Glutamatergic neuron (in vitro differentiated cells): ENCODE measurements at regions not wholly inside any gene's neighbourhood (a gene's known extent, or its start where the extent isn't known, plus 50 kb on each side); places are given as distances from the start of the nearest gene placed in this dataset.

Experiments used
- DNase-seq: peaks from one replicate; pipeline ENCODE4 v3.0.0; 2022
- H3K27ac Mint-ChIP-seq: one replicate; pipeline ENCODE4 v1.8.0; 2020; ENCODE audit warnings: mild to moderate bottlenecking, mixed read lengths, inconsistent platforms; ENCODE audit not compliant: unreplicated experiment
- H3K27me3 Mint-ChIP-seq: one replicate; pipeline ENCODE4 v1.8.0; 2020; ENCODE audit warnings: mild to moderate bottlenecking, moderate library complexity, mixed read lengths, inconsistent platforms; ENCODE audit not compliant: unreplicated experiment
- H3K36me3 Mint-ChIP-seq: one replicate; pipeline ENCODE4 v1.8.0; 2020; ENCODE audit warnings: mild to moderate bottlenecking, mixed read lengths, inconsistent platforms; ENCODE audit not compliant: unreplicated experiment
- H3K4me1 Mint-ChIP-seq: one replicate; pipeline ENCODE4 v1.8.0; 2020; ENCODE audit warnings: mild to moderate bottlenecking, low read depth, mixed read lengths, inconsistent platforms; ENCODE audit not compliant: unreplicated experiment
- H3K4me3 Mint-ChIP-seq: one replicate; pipeline ENCODE4 v1.8.0; 2020; ENCODE audit warnings: mild to moderate bottlenecking, mixed read lengths, inconsistent platforms; ENCODE audit not compliant: unreplicated experiment
- H3K9me3 Mint-ChIP-seq: one replicate; pipeline ENCODE4 v1.8.0; 2020; ENCODE audit warnings: mild to moderate bottlenecking, moderate library complexity, mixed read lengths, inconsistent platforms; ENCODE audit not compliant: unreplicated experiment
- CTCF ChIP-seq: fragments of 200-600 bp; sonication (generic); IDR thresholded peaks from one replicate; pipeline ENCODE4 v1.5.0; 2021; ENCODE audit not compliant: partially characterized antibody, unreplicated experiment

GRCh38 chr6:816510-817084, 123.7 kb upstream of the EXOC2 start:
- peaks cover 2% of the 10 kb centered on the region for H3K27me3 Mint-ChIP-seq
- no peaks in the 10 kb centered on the region for H3K36me3 Mint-ChIP-seq
- no peak for TF ChIP-seq CTCF
- H3K9me3 Mint-ChIP-seq = no peaks in the 10 kb centered on the region
- H3K4me3 Mint-ChIP-seq = no peak overlapping the region
- DNase-seq = no peak
- no peaks in the 10 kb centered on the region for H3K4me1 Mint-ChIP-seq
- no peak overlapping the region for H3K27ac Mint-ChIP-seq

DNA sequence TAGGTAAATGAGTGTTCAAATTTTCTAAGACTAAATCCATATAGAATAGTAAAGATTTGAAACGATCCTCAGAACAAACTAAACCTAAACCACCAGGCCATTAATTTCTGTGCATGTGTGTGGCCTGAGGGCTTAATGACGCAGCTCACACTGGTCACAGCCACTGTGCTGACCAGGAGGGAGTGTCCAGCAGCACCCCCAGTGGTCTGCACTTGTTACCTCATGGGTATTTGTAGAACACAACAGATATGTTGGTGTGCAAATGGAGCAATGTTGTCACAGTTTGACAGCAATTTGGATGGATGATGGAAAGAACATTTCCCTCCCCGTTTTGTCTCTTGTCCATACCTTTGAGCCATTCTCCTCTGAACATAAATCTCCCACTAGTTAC, 122.4 kb upstream of the EXOC2 start:
- H3K27me3 Mint-ChIP-seq = no peaks in the 10 kb centered on the region
- no peaks in the 10 kb centered on the region for H3K4me1 Mint-ChIP-seq
- H3K9me3 Mint-ChIP-seq = no peaks in the 10 kb centered on the region
- peak; percentile 43 for DNase-seq
- H3K4me3 Mint-ChIP-seq = no peak overlapping the region
- peak; percentile 45 for TF ChIP-seq CTCF
- H3K27ac Mint-ChIP-seq = no peak overlapping the region
- H3K36me3 Mint-ChIP-seq = no peaks in the 10 kb centered on the region

DNA sequence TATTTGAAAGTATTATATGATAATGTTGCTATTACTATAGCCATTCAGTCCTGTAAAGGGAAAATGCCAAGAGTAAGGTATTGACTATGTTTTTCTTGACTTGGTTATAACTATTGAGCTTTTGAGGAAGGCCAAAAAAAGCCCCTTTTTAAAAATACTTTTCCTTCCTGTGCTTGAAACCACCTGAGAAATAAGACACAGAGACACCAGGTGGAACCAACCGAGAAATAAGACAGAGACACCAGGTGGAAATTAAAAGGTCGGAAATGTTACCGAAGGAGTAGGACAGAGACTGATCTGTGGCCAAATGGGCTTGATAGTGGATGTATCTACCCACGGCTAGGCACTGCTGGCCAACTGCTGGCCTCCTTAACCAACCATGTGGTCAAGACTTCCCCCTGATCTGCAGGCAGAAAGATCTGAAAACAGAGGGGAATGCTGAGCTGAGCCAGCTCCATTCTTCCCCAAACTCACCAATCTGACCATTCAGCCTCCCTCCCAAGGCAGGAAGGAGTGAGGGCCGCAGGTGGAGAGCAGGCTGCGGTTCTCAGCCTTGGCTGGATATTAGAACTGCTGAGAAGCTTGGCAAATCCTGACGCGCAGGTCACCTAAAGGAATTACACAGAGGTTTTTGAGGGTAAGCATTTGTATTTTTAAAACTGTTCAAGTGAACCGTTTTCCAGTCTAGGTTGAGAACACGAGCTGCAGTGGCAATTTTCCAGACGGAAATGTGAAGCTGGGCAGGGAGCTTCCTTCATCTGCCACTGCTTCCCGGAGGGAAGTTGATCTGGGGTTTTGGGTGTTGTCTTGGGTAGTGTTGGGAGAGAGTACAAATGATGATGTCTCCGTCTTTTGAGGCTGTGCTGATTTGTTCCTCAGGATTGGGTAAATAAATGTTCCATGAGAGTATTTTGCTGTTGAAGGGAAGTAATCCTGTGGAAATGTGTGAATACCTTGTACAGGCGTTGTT, 121.7 kb upstream of the EXOC2 start:
- Mint-ChIP-seq H3K4me3 (no peak overlapping the region), H3K4me1 (no peaks in the 10 kb centered on the region), H3K27me3 (no peaks in the 10 kb centered on the region), H3K27ac (no peak overlapping the region), H3K36me3 (no peaks in the 10 kb centered on the region), H3K9me3 (no peaks in the 10 kb centered on the region)
- TF ChIP-seq CTCF = no peak
- no peak for DNase-seq

- Mint-ChIP-seq H3K4me3 (no peak overlapping the region), H3K27me3 (no peaks in the 10 kb centered on the region), H3K27ac (no peak overlapping the region), H3K4me1 (no peaks in the 10 kb centered on the region), H3K36me3 (no peaks in the 10 kb centered on the region), H3K9me3 (no peaks in the 10 kb centered on the region)
- no peak for DNase-seq
- no peak for TF ChIP-seq CTCF
Observed at GRCh38 chr6:811831-812230, 118.9 kb upstream of the EXOC2 start.

DNA sequence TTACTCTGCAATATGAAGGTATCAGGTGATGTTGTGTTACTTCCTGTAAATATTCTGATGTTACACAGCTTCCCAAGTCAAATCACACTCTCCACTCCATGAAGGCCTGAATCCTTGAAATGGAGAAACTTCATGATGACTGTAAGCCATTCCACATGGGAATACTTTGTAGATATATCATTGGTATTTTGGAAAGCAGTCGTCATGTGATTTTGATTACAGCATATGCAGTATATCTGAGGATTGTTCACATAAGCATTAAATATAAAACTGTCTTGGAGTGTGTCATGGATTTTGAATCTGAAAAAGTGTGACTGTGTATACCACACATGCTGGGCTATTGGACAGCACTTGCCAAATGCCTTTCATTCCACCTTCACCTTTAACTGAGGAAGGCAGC, 118.3 kb upstream of the EXOC2 start:
- Mint-ChIP-seq H3K27ac (no peak overlapping the region), H3K4me1 (no peaks in the 10 kb centered on the region), H3K27me3 (no peaks in the 10 kb centered on the region), H3K36me3 (no peaks in the 10 kb centered on the region), H3K4me3 (no peak overlapping the region), H3K9me3 (no peaks in the 10 kb centered on the region)
- DNase-seq = no peak
- TF ChIP-seq CTCF = no peak
